HL-60 (cell line): ENCODE measurements at regions not wholly inside any gene's neighbourhood (a gene's known extent, or its start where the extent isn't known, plus 50 kb on each side); places are given as distances from the start of the nearest gene placed in this dataset.

ENCODE experiments used
- DNase-seq, 2 experiments: peaks; one replicate each; pipeline ENCODE4 v3.0.0-alpha.2; 2010 to 2020; ENCODE audit warnings: low read depth in 1 of 2, low spot score in 1 of 2
- H3K27ac ChIP-seq: fragments of 250-450 bp; sonication (Bioruptor Pico); replicated peaks from 2 replicates; pipeline ENCODE4 v1.5.1; 2020; ENCODE audit warnings: mild to moderate bottlenecking, moderate library complexity
- H3K27me3 ChIP-seq: fragments of 250-450 bp; sonication (Bioruptor Pico); 2 replicates; pipeline ENCODE4 v1.5.1; 2021; ENCODE audit warnings: mild to moderate bottlenecking, moderate library complexity; ENCODE audit not compliant: insufficient read depth, poor library complexity, severe bottlenecking
- H3K4me3 ChIP-seq: replicated peaks from 2 replicates; pipeline ENCODE4 v1.5.1; 2011; ENCODE audit warnings: mild to moderate bottlenecking, control low read depth, low read length; ENCODE audit not compliant: insufficient read depth
- CTCF ChIP-seq: IDR thresholded peaks from one replicate; pipeline ENCODE4 v1.5.1; 2011; ENCODE audit warnings: low read length, control low read depth, inconsistent platforms; ENCODE audit not compliant: insufficient read depth
- GABPA ChIP-seq: IDR thresholded peaks from 2 replicates; pipeline ENCODE4 v1.6.1; 2012; ENCODE audit warnings: low read depth
- POLR2AphosphoS5 ChIP-seq: IDR thresholded peaks from 2 replicates; pipeline ENCODE4 v1.6.1; 2012; ENCODE audit warnings: low read depth
- SPI1 ChIP-seq: IDR thresholded peaks from 2 replicates; pipeline ENCODE4 v1.6.1; 2012; ENCODE audit warnings: low read depth, mild to moderate bottlenecking, borderline replicate concordance
- TF ChIP-seq, protein P1 (sequence below): IDR thresholded peaks from 2 replicates; pipeline ENCODE4 v1.6.1; 2012; ENCODE audit warnings: low read depth; ENCODE audit not compliant: insufficient replicate concordance

DNA sequence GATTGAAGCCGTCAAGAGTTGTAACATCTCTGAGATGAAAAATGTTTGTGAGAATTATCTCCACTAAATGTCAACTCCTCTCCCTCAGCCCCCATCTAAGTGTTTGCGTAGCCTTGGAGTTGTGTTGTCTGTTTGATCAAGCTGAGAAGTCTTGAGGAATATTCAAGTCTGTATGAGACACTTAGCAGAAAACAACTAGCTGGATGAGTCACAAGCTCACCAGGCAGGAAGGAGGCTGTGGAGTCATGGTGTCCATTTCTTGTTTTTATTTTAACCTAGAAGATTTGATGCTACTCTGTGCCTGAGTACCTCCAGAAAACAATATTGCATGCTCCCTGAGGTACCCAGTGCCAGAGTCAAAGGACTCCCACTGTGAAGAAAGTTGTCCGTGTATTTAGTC, 211.6 kb upstream of the PLXNA2 start:
- DNase-seq: no peak
- TF ChIP-seq, protein P1, sequence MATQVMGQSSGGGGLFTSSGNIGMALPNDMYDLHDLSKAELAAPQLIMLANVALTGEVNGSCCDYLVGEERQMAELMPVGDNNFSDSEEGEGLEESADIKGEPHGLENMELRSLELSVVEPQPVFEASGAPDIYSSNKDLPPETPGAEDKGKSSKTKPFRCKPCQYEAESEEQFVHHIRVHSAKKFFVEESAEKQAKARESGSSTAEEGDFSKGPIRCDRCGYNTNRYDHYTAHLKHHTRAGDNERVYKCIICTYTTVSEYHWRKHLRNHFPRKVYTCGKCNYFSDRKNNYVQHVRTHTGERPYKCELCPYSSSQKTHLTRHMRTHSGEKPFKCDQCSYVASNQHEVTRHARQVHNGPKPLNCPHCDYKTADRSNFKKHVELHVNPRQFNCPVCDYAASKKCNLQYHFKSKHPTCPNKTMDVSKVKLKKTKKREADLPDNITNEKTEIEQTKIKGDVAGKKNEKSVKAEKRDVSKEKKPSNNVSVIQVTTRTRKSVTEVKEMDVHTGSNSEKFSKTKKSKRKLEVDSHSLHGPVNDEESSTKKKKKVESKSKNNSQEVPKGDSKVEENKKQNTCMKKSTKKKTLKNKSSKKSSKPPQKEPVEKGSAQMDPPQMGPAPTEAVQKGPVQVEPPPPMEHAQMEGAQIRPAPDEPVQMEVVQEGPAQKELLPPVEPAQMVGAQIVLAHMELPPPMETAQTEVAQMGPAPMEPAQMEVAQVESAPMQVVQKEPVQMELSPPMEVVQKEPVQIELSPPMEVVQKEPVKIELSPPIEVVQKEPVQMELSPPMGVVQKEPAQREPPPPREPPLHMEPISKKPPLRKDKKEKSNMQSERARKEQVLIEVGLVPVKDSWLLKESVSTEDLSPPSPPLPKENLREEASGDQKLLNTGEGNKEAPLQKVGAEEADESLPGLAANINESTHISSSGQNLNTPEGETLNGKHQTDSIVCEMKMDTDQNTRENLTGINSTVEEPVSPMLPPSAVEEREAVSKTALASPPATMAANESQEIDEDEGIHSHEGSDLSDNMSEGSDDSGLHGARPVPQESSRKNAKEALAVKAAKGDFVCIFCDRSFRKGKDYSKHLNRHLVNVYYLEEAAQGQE: no peak
- TF ChIP-seq GABPA: no peak
- no peak for TF ChIP-seq CTCF
- no peak for TF ChIP-seq POLR2AphosphoS5
- TF ChIP-seq SPI1: no peak
- no peaks in the 10 kb centered on the region for H3K27me3 ChIP-seq
- no peak overlapping the region for H3K4me3 ChIP-seq
- H3K27ac ChIP-seq: no peak overlapping the region

- Histone ChIP-seq H3K27me3 (no peaks in the 10 kb centered on the region), H3K27ac (no peak overlapping the region), H3K4me3 (no peak overlapping the region)
- TF ChIP-seq, protein P1: no peak
- TF ChIP-seq SPI1 (no peak), CTCF (no peak), GABPA (no peak), POLR2AphosphoS5 (no peak)
- DNase-seq: no peak
Observed at GRCh38 chr1:208456487-208456886, 212.3 kb upstream of the PLXNA2 start.

DNA sequence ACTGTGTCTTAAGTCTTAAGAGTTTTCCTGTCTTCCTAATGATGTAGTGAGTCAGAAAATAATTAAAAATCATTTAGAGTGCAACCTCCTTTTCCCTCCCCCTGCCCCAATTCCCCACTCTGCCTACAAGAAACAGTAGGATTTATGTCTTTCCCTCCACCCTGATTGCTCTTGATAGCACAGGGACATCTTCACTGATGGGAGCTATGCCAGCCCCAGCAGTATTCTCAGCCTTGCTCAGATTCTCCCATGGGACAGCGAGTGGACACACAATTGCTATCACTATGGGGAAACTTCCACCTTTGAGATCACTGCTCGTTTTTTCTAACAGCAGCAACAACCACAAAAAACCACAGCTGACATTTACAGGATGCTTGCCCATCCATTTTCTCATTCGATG, 216.6 kb upstream of the PLXNA2 start:
- Histone ChIP-seq H3K4me3 (no peak overlapping the region), H3K27me3 (no peaks in the 10 kb centered on the region), H3K27ac (no peak overlapping the region)
- no peak for DNase-seq
- no peak for TF ChIP-seq SPI1
- no peak for TF ChIP-seq CTCF
- TF ChIP-seq, protein P1: no peak
- no peak for TF ChIP-seq POLR2AphosphoS5
- TF ChIP-seq GABPA: no peak
